ENCODE measurements at regions not wholly inside any gene's neighbourhood (a gene's known extent, or its start where the extent isn't known, plus 50 kb on each side); places are given as distances from the start of the nearest gene placed in this dataset.

- Histone ChIP-seq H3K4me3 (ENCODE audit: low read depth in 1 of 2, low read length in 2 of 2) (no peak overlapping the region), H3K79me2 (ENCODE audit: insufficient read depth, low read length) (no peaks in the 10 kb centered on the region), H3K27ac (ENCODE audit: low read length) (no peak overlapping the region), H4K20me1 (ENCODE audit: insufficient read depth, low read length) (no peaks in the 10 kb centered on the region), H3K4me1 (ENCODE audit: insufficient read depth, low read length) (no peaks in the 10 kb centered on the region), H3K36me3 (ENCODE audit: insufficient read depth, low read length) (no peaks in the 10 kb centered on the region), H3K27me3 (ENCODE audit: insufficient read depth, low read length, poor library complexity) (no peaks in the 10 kb centered on the region), H3K9me3 (ENCODE audit: insufficient read depth, low read length, severe bottlenecking) (no peaks in the 10 kb centered on the region), H3K9ac (ENCODE audit: low read depth, low read length) (no peak overlapping the region), H2AFZ (ENCODE audit: low read depth, low read length) (no peak overlapping the region), H3K4me2 (ENCODE audit: insufficient read depth, low read length) (no peak overlapping the region)
- DNase-seq (no peak), ATAC-seq (ENCODE audit: insufficient read depth, low read depth) (no peak)
- TF ChIP-seq EZH2 (IDR thresholded peaks at IDR 0.05; ENCODE audit: borderline replicate concordance, low read depth, low read length, severe bottlenecking) (no peak), CTCF (IDR thresholded peaks at IDR 0.05; ENCODE audit: borderline replicate concordance, extremely low read depth, low read length, poor library complexity, severe bottlenecking) (no peak)
Measured at GRCh38 chr6:118394106-118394505, 154.0 kb upstream of the PLN start.

- ATAC-seq (ENCODE audit: insufficient read depth, low read depth) (no peak), DNase-seq (no peak)
- Histone ChIP-seq H2AFZ (ENCODE audit: low read depth, low read length) (no peak overlapping the region), H3K9ac (ENCODE audit: low read depth, low read length) (no peak overlapping the region), H3K4me1 (ENCODE audit: insufficient read depth, low read length) (no peaks in the 10 kb centered on the region), H3K4me2 (ENCODE audit: insufficient read depth, low read length) (no peak overlapping the region), H3K27me3 (ENCODE audit: insufficient read depth, low read length, poor library complexity) (no peaks in the 10 kb centered on the region), H3K4me3 (ENCODE audit: low read depth in 1 of 2, low read length in 2 of 2) (no peak overlapping the region), H3K36me3 (ENCODE audit: insufficient read depth, low read length) (no peaks in the 10 kb centered on the region), H3K27ac (ENCODE audit: low read length) (no peak overlapping the region), H4K20me1 (ENCODE audit: insufficient read depth, low read length) (no peaks in the 10 kb centered on the region), H3K9me3 (ENCODE audit: insufficient read depth, low read length, severe bottlenecking) (no peaks in the 10 kb centered on the region), H3K79me2 (ENCODE audit: insufficient read depth, low read length) (no peaks in the 10 kb centered on the region)
- TF ChIP-seq EZH2 (IDR thresholded peaks at IDR 0.05; ENCODE audit: borderline replicate concordance, low read depth, low read length, severe bottlenecking) = no peak
- no peak for TF ChIP-seq CTCF (IDR thresholded peaks at IDR 0.05; ENCODE audit: borderline replicate concordance, extremely low read depth, low read length, poor library complexity, severe bottlenecking)
Measured at GRCh38 chr6:118396969-118397368, 151.1 kb upstream of the PLN start.

- no peaks in the 10 kb centered on the region for H4K20me1 ChIP-seq (ENCODE audit: insufficient read depth, low read length)
- H3K27ac ChIP-seq (ENCODE audit: low read length) = no peak overlapping the region
- no peak overlapping the region for H3K4me3 ChIP-seq (ENCODE audit: low read depth in 1 of 2, low read length in 2 of 2)
- H3K9ac ChIP-seq (ENCODE audit: low read depth, low read length) = no peak overlapping the region
- H3K27me3 ChIP-seq (ENCODE audit: insufficient read depth, low read length, poor library complexity) = no peaks in the 10 kb centered on the region
- no peaks in the 10 kb centered on the region for H3K36me3 ChIP-seq (ENCODE audit: insufficient read depth, low read length)
- H3K9me3 ChIP-seq (ENCODE audit: insufficient read depth, low read length, severe bottlenecking) = no peaks in the 10 kb centered on the region
- ATAC-seq (ENCODE audit: insufficient read depth, low read depth) (no peak), DNase-seq (no peak)
- no peak overlapping the region for H3K4me2 ChIP-seq (ENCODE audit: insufficient read depth, low read length)
- no peak overlapping the region for H2AFZ ChIP-seq (ENCODE audit: low read depth, low read length)
- no peak for TF ChIP-seq EZH2 (IDR thresholded peaks at IDR 0.05; ENCODE audit: borderline replicate concordance, low read depth, low read length, severe bottlenecking)
- TF ChIP-seq CTCF (IDR thresholded peaks at IDR 0.05; ENCODE audit: borderline replicate concordance, extremely low read depth, low read length, poor library complexity, severe bottlenecking) = no peak
- H3K79me2 ChIP-seq (ENCODE audit: insufficient read depth, low read length) = no peaks in the 10 kb centered on the region
- no peaks in the 10 kb centered on the region for H3K4me1 ChIP-seq (ENCODE audit: insufficient read depth, low read length)
Measured at GRCh38 chr6:118397671-118398465, 150.2 kb upstream of the PLN start.
